Fibroblast of skin of right biceps (primary cell): ENCODE measurements at regions not wholly inside any gene's neighbourhood (a gene's known extent, or its start where the extent isn't known, plus 50 kb on each side); places are given as distances from the start of the nearest gene placed in this dataset.
"Not testable (repeated sequence)": the region's sequence is repeated elsewhere in the genome, so short reads cannot be mapped to it uniquely, and the experiment has no call there.

Experiments used
- DNase-seq: peaks from one replicate; pipeline ENCODE4 v3.0.0-alpha.2; 2013

DNA sequence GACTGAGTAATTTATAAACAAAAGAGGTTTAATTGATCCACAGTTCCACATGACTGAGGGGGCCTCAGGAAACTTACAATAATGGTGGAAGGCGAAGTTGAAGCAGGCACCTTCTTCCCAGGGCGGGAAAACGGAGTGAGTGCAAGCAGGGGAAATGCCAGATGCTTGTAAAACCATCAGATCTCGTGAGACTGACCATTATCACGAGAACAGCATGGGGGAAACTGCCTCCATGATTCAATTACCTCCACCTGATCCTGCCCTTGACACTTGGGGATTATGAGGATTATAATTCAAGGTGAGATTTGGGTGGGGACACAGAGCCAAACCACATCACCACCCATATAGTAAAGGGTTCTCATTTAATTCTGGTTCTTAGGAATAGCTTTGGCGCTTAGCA is 219.5 kb upstream of the ATP5MC3 start:
- DNase-seq = no peak

DNA sequence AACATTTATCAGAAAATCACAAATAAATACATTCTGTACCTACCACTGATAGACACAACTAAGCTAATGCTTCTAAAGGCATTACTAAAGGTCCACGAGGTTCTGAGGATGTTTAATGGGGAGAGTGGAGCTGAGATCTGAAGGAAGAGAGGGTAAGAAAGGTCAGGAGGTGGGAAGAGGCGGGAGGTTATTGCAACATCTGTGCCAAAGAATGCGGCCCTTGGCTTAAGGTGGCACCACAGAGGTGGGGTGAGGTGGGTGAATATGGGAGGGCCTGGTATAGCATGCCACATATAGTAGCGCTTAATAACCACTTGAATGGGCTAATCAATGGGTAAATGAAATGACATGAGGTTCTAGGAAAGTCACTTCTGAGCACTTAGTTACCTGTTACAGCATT is 217.8 kb upstream of the ATP5MC3 start:
- DNase-seq = no peak

DNA sequence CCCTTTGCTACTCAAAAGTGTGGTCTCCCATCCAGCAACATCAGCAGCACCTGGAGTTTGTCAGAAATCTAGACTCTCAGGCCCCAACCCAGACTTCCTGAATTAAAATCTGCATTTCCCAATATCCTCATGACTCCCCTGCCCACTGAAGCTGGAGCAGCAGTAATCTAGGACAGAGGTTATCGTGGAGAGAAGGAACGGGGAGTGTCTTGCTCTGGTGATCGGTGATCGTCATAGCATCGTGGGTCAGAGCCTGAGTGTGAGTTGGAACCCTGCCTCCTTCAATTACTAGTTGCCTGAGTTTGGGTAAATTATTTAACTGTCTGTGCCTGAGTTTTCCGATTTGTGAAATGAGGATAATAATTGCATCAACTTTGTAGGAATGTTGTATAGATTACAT is 217.3 kb upstream of the ATP5MC3 start:
- DNase-seq = no peak

DNA sequence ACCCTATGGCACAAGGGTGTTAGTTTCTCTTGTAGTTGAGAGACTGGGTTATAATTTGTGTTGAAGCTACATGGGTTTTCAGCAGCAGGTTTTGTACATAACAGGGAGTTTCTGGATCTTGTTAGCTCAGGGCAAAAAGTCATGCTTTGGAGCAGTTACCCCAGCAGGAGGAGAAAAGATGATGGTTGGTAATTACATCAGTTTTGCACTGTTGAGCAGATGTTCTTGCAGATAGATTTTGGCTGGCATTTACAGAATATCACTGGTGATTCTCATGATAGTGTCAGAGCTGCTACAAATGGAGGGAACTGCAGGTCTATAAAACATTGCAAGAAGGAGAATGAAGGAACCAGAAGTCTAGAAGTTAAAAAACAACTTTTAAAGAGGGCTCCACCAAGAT is 215.2 kb upstream of the ATP5MC3 start:
- no peak for DNase-seq

DNA sequence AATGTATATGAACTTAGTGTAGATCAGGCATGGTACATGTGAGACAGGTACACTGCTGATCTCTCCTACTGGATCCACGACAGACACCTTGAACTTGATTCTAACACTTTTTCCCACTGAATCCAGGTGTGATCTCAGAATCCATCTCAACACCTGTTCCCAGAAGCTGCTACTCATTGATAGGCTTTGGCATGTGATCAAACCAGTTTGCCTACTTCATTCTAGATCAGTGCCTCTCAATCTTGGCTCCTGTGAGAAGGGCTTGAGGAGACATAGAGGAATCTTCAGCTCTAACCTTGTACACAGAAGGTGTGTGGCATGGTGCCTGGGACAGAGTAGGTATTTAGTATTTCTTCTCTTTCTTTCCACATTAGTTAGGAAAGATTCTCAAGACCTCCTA is 212.3 kb upstream of the ATP5MC3 start:
- no peak for DNase-seq

DNA sequence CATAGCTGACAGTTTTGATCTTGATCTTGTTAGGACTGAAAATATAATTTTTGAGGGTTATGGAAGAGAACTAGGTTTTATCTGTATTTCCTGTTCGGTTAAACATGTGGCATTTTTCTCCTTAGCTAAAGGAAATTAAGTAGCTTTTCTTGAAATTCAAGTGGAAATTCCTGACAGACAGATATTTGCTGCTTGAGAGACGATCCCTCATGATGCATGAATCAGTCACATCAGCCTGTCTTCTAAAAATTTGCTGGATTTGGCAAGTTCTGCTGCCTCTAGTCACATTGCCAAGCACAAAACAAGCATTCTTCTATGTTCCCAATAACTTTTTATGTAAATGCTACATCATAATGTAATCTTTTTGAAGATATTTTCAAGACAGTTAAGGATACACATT is 201.8 kb upstream of the ATP5MC3 start:
- no peak for DNase-seq

DNA sequence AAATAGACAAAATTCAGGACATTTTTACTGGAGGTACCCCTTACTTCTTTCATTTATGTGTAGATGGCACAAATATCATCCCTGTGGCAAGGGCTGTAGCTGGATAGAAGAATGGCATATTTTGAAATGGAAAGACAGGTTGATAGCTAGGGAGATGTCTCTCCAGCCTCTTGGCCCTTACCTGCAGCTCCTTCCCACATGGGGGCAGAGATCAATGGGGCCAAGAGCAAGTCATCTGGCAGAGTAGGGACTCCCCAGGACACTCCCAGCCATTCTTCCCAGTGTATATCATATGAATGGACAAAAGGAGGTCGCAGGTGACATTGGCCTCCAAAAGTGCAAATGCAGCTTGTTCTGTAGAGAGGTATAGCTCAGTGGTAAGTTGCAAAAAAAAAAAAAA is 192.2 kb upstream of the ATP5MC3 start:
- DNase-seq = no peak

DNA sequence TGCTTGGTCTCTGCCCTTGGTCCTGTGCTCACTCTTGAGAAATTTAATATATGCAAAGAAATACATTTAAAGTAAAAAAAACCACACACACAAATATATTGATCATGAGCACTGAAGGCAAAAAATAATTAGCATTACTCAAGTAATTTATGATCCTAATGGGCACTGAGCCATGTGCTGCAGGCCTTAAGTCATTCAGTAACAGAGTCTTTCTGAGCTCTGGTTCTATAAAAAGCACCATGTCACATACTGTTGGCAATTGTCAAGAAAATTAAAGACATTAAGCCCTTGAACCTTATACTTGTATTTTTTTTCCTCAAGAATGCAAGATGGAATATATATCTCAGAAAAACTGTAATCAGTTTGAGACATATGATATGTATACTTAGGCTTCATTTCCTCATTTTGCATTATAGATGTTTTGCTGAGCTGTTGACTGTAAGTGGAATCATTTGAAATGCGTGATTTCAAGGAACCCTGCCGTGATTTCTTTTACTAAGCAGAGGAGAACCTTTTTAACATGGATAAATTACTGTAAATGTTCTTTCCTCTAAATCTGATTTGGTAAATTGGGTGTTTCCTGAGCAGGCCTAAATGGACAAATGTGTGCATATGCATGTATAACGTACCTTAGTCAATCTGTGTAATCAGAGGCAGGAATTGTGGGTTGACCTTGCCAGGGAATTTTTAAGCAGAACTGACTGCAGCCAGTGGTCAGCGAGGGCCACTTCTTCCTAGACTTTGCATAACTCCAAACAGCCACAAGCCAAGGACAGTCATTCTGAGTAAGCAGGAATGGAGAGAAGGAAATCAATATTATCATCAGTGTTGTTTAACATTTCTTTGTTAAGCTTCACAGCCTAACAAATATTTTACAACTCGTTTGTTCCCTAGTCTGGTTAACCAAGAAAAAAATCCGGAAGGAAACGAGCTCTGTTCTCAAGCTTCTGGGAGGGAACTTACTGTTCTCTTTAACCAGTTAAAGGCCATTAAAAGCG is 191.5 kb upstream of the ATP5MC3 start:
- DNase-seq = peak; percentile 24

DNA sequence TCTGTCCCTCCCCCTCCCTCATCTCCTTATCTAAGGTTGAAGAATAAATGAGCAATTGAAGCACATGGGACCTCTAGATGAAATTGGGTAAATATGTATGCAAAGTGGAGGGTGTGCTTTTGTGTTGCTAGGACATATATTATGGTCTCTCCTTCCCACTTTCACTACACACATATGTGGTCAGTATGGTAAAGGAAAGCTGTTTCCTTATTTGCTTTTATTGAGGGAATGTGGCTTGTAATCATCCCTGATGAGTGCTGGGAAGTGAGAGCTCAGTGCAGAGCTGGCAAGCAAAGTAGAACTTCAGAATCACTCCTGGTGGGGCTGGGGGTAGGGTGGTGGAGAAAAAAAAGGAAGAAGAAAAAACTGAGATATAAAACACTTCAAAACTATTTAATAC is 189.9 kb upstream of the ATP5MC3 start:
- DNase-seq = no peak

DNA sequence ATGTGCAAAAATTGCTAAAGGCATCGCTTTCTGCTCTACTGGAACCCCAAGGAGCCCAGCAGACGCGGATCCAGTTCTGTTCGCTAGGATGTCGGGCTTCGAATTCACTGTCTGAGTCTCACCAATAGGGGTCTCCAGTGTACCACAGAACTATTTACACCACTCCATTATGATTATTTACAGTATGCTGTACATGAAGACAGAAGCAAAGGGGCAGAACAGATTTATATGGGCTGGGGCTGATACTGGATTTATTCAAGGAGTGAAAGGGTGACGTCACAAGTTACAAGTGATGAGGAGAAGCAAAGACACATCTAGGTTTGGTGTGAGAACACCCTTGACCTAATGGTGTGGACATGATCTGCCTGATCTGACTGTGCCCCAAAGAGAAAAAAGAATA is 185.3 kb upstream of the ATP5MC3 start:
- DNase-seq = peak; percentile 41

DNA sequence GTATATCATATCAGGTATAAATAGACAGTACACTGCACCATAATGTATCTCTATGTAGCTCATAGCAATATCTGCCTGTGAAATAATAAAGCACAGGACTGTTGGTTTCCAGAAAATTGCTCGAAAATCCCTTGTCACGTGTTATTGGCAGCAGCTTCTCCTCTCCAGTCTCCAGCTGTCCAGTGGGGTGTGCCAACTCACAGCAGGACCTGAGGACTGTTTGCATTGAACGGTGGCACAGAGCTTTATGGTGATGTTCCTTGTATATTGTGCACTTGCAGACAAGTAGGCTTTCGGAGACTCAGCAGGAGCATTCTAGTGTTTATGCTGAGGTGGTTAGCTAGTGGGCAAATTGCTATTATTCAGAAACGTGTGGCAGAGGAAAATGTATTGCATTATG is 182.2 kb upstream of the ATP5MC3 start:
- DNase-seq = no peak

DNA sequence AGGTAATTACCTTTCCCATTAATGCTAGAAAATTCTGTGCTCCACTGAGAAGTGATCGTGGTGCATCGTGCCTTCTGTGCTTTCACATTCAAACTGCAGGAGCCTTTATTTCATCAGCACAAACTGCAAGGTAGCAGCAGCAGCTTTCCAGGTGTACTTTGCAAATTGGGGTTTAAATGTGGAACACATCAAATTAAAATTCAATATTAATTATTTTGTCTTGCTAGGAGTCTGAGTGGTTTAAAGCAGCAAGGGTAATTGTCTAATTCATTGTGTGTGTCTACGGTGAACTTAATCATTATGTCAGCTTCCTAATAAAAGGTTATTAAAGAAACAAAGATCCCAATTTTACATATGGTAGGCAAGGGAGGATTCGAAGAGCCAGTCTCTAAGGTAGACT is 180.8 kb upstream of the ATP5MC3 start:
- DNase-seq = no peak

DNA sequence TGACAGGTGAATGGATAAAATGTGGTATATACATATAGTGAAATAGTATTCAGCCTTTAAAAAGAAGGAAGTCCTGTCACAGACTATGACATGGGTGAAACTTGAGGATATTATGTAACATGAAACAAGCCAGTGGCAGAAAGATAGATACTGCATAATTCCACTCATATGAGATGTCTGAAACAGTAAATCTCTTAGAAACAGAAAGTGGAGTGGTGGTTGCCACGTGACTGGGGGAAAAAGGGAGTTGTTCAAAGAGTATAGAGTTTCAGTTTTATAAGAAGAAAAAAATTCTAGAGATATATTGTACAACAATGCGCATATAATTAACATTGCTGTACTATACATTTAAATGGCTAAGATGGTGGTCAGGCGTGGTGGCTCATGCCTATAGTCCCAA is 178.2 kb upstream of the ATP5MC3 start:
- no peak for DNase-seq

DNA sequence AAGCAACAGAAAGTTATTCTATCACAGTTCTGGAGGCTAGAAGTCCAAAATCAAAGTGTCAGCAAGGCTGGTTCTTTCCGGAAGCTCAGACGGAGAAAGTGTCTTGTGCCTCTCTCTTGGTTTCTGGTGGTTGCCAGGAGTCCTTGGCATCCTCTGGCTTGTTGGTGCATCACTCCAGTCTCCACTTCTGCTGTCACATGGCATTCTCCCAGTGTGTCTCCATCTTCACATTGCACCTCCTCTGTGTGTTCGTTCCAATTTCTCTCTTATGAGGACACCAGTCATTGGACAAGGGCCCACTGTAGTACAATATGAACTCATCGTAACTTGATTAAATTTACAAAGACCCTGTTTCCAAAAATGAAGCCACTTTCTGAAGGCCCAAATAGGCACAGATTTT is 175.4 kb upstream of the ATP5MC3 start:
- DNase-seq = no peak

DNA sequence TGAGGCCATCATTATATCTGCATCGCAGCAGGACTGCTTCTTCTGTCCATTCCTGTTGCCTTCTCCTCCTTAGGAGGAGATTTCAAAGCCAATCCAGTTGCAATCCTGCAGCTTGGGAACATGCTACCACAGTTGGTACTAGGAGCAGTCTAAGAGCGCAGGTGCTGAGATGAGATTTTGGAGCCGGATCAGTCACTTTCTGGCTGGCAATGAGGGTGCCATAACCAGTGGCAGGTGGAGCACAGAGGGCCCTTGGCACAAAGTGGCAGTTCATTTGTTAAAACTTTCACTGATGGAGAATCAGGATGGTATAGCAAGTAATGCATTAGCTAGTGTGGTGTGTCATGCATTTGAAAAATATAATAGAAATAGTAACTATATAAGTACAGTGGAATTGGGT is 173.7 kb upstream of the ATP5MC3 start:
- no peak for DNase-seq

DNA sequence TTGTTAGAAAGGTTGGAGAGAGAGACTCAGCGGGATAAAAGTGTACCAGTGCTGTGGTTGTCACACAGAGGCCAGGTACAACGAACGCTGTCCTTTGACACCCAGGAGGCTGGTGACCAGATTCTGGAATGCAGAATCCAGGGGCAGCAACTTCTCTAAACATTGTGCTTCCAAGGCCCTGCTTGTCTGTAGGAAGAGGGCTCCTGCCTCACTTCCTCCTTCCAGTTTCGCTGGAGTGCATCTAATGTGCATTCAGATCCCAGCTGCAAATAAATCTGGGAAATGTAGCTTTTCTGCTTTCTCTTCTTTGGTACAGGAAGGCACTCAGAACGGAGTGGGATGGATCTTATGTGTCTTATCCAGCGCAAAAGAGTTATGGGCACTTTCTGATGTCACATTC is 171.8 kb upstream of the ATP5MC3 start:
- DNase-seq = no peak

DNA sequence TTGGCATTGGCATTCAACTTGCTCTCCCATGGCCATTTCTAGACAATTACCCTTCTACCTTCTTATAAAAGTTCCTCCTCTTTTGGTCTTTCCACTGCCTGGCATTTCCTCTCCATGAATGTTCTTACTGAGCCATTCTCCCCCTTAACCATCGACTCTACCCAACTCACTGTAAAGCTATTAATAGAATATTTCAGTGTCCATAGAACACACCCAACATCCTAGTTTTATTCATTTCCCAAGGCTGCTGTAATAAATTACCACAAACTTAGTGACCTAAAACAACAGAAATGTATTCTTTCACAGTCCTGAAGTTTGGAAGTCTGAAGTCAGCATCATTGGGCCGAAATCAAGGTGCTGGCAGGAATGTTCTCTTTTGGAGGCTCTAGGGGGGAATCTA is 170.0 kb upstream of the ATP5MC3 start:
- no peak for DNase-seq

DNA sequence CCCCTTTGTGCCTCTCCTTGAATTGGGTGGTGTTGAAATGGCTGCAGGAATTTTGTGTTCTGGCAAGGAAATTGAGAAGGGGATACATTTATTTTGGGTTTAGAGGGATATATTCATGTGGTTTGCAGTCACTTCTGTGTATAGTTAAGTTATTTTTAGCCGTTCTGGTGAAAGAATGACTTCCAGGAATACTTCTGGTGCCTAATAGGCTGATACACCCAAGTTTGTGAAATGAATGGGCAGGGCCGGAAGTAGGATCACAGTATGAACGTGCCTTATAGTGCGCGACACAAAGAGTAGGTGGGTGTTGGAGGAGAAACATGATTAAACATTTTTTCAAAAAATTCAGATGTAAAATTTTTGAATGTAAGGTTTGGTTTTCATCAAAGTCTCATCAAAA is 168.6 kb upstream of the ATP5MC3 start:
- no peak for DNase-seq

DNA sequence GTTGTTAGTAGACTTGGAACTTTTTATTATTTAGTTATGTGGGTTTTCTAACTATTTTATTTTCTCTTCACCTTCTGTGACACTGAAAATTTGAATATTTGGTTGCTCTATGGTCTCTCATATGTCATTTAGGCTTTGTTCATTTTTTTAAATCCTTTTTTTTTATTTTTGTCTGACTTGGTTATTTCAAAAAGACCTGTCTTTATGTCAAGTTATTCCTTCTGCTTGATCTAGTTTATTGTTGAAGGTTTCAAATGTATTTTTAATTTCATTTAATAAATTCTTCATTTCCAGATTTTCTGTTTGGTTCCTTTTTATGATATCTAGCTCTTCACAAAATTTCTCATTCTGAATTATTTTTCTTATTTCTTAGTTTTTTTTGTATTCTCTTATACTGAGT is 160.6 kb upstream of the ATP5MC3 start:
- no peak for DNase-seq

DNA sequence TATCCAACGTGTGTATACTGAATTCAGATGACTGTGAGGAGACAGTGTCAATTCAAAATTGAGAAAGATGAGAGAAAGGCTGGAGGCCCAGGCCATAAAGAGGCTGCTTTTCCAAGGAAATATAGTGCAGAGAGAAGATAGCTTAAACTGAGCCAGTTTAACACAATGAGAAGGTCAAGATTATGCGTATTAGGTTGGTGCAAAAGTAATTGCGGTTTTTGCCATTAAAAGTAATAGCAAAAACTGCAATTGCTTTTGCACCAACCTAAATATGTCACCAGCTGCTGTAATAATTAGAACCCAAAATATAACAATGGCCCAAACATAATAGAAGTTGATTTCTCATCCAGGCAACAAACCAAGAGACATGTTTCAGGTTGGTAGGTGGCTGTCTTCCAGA is 148.7 kb upstream of the ATP5MC3 start:
- DNase-seq = no peak

DNA sequence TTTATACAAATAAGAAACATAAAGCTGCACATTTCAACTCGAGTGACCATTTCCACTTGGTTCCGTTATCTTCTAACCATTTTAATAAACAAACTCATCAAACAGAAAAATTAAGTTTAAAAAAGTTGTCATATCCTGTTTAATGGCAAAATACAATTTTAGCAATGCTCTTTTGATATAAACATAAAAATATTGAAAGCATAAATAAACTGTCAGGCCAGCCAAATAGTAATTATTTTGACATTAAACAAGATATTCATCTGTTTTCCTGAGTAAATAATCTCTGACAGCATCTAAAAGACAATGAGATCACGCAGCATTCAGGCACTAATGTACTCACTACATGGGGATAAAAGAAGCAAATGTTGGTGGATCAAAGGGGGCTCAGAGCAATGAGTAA is 145.3 kb upstream of the ATP5MC3 start:
- DNase-seq = no peak

DNA sequence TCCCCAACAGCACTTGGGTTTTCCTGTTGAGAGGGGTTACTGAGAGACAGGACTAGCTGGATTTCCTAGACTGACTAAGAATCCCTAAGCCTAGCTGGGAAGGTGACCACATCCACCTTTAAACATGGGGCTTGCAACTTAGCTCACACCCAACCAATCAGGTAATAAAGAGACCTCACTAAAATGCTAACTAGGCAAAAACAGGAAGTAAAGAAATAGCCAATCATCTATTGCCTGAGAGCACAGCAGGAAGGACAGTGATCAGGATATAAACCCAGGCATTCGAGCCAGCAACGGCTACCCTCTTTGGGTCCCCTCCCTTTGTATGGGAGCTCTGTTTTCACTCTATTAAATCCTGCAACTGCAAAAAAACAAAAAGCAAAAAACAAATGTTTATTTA is 144.7 kb upstream of the ATP5MC3 start:
- not testable (repeated sequence) for DNase-seq

DNA sequence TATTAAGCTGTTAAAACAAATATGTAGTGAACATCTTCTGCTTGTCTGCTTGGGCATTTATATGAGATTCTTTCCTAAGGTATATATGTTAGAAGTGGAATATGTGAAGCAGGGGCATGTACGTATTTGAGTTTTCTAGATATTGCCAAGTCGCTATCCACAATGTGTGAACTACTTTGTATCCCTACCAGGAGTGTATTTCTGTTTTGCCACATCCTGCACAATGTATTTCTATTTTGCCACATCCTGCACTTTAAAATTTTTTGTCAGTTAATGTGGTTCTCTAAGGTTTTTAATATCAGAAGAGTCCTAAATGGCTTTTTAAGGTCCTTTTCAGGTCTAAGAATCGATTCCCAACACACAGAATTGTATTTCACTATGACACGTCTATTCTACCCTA is 141.7 kb upstream of the ATP5MC3 start:
- DNase-seq = no peak

DNA sequence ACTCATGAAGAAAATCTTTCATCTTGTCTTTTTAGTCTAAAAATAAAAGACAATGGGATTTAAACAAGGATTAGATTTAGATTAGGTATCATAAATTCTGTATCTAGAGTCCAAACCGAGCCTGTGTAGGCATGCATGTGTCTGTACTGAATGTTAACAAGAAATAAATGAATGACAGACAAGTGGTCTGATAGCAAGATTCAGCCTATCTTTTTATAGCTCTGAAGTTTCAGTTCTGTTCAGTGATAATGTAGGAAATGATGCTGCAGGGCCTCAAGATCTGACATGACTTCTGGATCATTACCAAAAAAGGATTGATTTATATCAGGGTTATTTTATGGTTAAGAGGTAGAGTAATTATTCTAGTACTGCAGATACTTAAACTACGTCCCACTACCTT is 137.0 kb upstream of the ATP5MC3 start:
- no peak for DNase-seq

DNA sequence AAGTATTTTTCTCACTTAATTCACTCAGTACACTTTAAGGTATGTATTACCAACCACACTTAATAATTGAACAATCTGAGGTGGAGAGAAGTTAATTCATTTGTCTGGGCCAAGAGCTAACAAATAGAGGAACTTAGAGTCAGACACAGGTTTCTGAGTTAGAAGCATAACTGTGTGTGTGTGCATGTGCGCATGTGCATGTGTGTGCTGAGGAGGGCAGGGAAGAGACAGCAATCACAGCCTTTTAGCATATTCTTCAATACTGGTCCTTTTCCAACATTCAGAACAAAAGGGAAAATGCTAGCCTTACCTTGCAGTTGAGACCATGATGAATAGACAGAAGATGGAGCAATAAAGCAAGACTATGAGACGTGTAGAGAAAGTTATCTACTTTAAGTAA is 136.2 kb upstream of the ATP5MC3 start:
- DNase-seq = no peak
